HG02852 (cell line): ENCODE measurements at regions not wholly inside any gene's neighbourhood (a gene's known extent, or its start where the extent isn't known, plus 50 kb on each side); places are given as distances from the start of the nearest gene placed in this dataset.
"Not testable (repeated sequence)": the region's sequence is repeated elsewhere in the genome, so short reads cannot be mapped to it uniquely, and the experiment has no call there.

Source experiments
- ATAC-seq: cut with Tn5 transposase; IDR thresholded peaks from one replicate; pipeline ENCODE4 v1.9.1; 2021; ENCODE audit warnings: mild to moderate bottlenecking, moderate library complexity; ENCODE audit not compliant: unreplicated experiment

GRCh38 chr19:28578786-28579505 lies 634.0 kb downstream of the UQCRFS1 start:
- no peak for ATAC-seq

GRCh38 chr19:28578208-28578607 lies 634.7 kb downstream of the UQCRFS1 start:
- no peak for ATAC-seq

GRCh38 chr19:28577666-28578065 lies 635.3 kb downstream of the UQCRFS1 start:
- no peak for ATAC-seq

- ATAC-seq: no peak
Measured at GRCh38 chr19:28577233-28577632, 635.7 kb downstream of the UQCRFS1 start.

GRCh38 chr19:28575816-28576215 lies 637.1 kb downstream of the UQCRFS1 start:
- ATAC-seq: no peak

- ATAC-seq: not testable (repeated sequence)
Measured at GRCh38 chr19:28575312-28575711, 637.6 kb downstream of the UQCRFS1 start.

- ATAC-seq: no peak
Measured at GRCh38 chr19:28574212-28574611, 638.7 kb downstream of the UQCRFS1 start.

- ATAC-seq: no peak
Measured at GRCh38 chr19:28569132-28570131, 643.5 kb downstream of the UQCRFS1 start.

GRCh38 chr19:28567834-28568233 lies 645.1 kb downstream of the UQCRFS1 start:
- no peak for ATAC-seq

- ATAC-seq: no peak
Measured at GRCh38 chr19:28563964-28564921, 648.7 kb downstream of the UQCRFS1 start.

- ATAC-seq: no peak
Measured at GRCh38 chr19:28560786-28561185, 652.2 kb downstream of the UQCRFS1 start.

GRCh38 chr19:28558783-28559182 lies 654.2 kb downstream of the UQCRFS1 start:
- no peak for ATAC-seq

- no peak for ATAC-seq
Measured at GRCh38 chr19:28556371-28556770, 656.6 kb downstream of the UQCRFS1 start.

GRCh38 chr19:28555317-28555716 lies 657.6 kb downstream of the UQCRFS1 start:
- no peak for ATAC-seq

- no peak for ATAC-seq
Measured at GRCh38 chr19:28554321-28555091, 658.4 kb downstream of the UQCRFS1 start.

GRCh38 chr19:28553764-28554163 lies 659.2 kb downstream of the UQCRFS1 start:
- no peak for ATAC-seq

GRCh38 chr19:28553005-28553404 lies 659.9 kb downstream of the UQCRFS1 start:
- ATAC-seq: no peak

GRCh38 chr19:28549680-28550277 lies 663.2 kb downstream of the UQCRFS1 start:
- ATAC-seq: no peak

- no peak for ATAC-seq
Measured at GRCh38 chr19:28546148-28546685, 666.7 kb downstream of the UQCRFS1 start.
